ENCODE measurements at regions not wholly inside any gene's neighbourhood (a gene's known extent, or its start where the extent isn't known, plus 50 kb on each side); places are given as distances from the start of the nearest gene placed in this dataset.

DNA sequence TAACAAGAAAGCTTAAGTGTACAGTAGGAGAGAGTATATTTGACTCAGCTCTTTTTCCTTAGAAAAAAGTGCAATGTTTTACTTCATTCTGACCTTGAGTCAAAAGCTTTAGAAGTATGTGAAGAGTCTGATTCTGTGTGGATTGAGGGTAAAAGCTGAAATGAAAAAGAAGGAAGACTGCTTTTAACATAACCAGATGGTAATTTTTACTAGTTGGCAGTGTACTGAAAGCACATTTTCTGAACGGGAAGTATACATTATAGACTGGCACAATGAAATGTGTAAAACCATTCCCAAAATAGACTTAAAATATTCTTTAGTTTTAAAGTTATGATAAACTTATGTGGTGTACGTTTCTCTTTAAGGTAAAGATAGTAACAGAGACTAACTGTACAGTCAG lies 197.8 kb upstream of the ZNF717 start:
- Histone ChIP-seq H3K27ac (ENCODE audit: low read depth in 1 of 2, low read length in 2 of 2) (no peak overlapping the region), H3K4me2 (replicated peaks; ENCODE audit: extremely low read depth, low read length, poor library complexity, severe bottlenecking) (no peak overlapping the region), H3K4me1 (ENCODE audit: control insufficient read depth in 1 of 2, insufficient read depth in 2 of 2, low read length in 2 of 2) (no peaks in the 10 kb centered on the region), H3K79me2 (ENCODE audit: insufficient read depth, low read length) (no peaks in the 10 kb centered on the region), H3K4me3 (replicated peaks in 1 of 3; ENCODE audit: low read depth in 2 of 3, low read length in 3 of 3) (no peak overlapping the region), H2AFZ (ENCODE audit: insufficient read depth, low read depth, low read length, poor library complexity, severe bottlenecking) (no peak overlapping the region), H3K9me3 (replicated peaks in 1 of 2; ENCODE audit: control insufficient read depth in 1 of 2, insufficient read depth in 1 of 2, low read length in 2 of 2) (no peaks in the 10 kb centered on the region), H3K27me3 (ENCODE audit: control insufficient read depth in 2 of 2, insufficient read depth in 2 of 2, low read length in 2 of 2) (no peaks in the 10 kb centered on the region), H4K20me1 (ENCODE audit: insufficient read depth, low read length) (no peaks in the 10 kb centered on the region), H3K36me3 (replicated peaks in 1 of 2; ENCODE audit: control insufficient read depth in 1 of 2, insufficient read depth in 2 of 2, low read length in 2 of 2) (no peaks in the 10 kb centered on the region), H3K9ac (ENCODE audit: insufficient read depth, low read length, poor library complexity, severe bottlenecking) (no peak overlapping the region)
- Mint-ChIP-seq H3K9me3 (peaks cover 0 to 1% (median 0%) of the 10 kb centered on the region in 7 donors), H3K4me1 (no peaks in the 10 kb centered on the region), H3K4me3 (no peak overlapping the region), H3K36me3 (no peaks in the 10 kb centered on the region), H3K27ac (no peak overlapping the region), H3K27me3 (ENCODE audit: low read depth in 3 of 3) (no peaks in the 10 kb centered on the region)
- no CpG with 5 or more reads among the region's 2 CpGs for WGBS (ENCODE audit: insufficient coverage)
- TF ChIP-seq, protein P1, sequence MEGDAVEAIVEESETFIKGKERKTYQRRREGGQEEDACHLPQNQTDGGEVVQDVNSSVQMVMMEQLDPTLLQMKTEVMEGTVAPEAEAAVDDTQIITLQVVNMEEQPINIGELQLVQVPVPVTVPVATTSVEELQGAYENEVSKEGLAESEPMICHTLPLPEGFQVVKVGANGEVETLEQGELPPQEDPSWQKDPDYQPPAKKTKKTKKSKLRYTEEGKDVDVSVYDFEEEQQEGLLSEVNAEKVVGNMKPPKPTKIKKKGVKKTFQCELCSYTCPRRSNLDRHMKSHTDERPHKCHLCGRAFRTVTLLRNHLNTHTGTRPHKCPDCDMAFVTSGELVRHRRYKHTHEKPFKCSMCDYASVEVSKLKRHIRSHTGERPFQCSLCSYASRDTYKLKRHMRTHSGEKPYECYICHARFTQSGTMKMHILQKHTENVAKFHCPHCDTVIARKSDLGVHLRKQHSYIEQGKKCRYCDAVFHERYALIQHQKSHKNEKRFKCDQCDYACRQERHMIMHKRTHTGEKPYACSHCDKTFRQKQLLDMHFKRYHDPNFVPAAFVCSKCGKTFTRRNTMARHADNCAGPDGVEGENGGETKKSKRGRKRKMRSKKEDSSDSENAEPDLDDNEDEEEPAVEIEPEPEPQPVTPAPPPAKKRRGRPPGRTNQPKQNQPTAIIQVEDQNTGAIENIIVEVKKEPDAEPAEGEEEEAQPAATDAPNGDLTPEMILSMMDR (IDR thresholded peaks at IDR 0.05) = no peak
- intact Hi-C loops (cut with micrococcal nuclease) = no loop called here
- no peak for DNase-seq

DNA sequence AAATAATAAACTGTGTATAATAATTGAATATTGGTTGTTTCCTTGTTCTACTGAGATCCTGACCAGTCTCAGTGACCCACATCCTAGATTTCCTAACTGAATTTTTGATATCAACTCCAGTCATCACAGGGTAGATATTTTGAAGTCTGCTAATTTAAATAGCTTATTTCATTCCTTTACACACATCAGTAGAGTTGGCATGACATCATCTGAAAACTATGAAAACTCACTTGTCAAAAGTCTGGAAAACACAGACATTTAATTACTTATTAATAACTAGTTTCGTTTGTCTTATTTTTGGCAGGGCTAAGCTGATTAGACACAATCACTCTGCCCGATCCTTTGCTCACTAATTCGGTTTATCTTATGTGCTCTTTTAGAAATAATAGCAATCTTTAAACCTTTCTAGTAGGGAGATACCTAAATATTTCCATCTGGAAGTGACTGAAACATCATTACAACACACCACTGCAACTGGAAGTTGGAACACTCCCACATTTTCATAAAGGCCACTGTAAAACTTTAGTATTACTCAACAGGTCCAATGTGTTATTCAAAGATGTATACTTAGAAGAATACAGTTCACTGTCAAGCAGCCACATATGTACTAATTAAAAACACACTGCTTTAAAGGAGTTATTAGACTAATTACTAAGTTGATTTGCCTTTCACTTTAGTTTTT lies 198.4 kb upstream of the ZNF717 start:
- H3K4me3 Mint-ChIP-seq = no peak overlapping the region
- H3K4me1 Mint-ChIP-seq = no peaks in the 10 kb centered on the region
- TF ChIP-seq, protein P1 (IDR thresholded peaks at IDR 0.05) = no peak
- no peaks in the 10 kb centered on the region for H3K36me3 ChIP-seq (replicated peaks in 1 of 2; ENCODE audit: control insufficient read depth in 1 of 2, insufficient read depth in 2 of 2, low read length in 2 of 2)
- H2AFZ ChIP-seq (ENCODE audit: insufficient read depth, low read depth, low read length, poor library complexity, severe bottlenecking) = no peak overlapping the region
- H3K79me2 ChIP-seq (ENCODE audit: insufficient read depth, low read length) = no peaks in the 10 kb centered on the region
- WGBS (ENCODE audit: insufficient coverage) = no CpG with 5 or more reads among the region's 3 CpGs
- no peak overlapping the region for H3K27ac Mint-ChIP-seq
- no peaks in the 10 kb centered on the region for H3K27me3 ChIP-seq (ENCODE audit: control insufficient read depth in 2 of 2, insufficient read depth in 2 of 2, low read length in 2 of 2)
- intact Hi-C loops (cut with micrococcal nuclease) = no loop called here
- H3K27me3 Mint-ChIP-seq (ENCODE audit: low read depth in 3 of 3) = no peaks in the 10 kb centered on the region
- DNase-seq = no peak
- no peak overlapping the region for H3K4me3 ChIP-seq (replicated peaks in 1 of 3; ENCODE audit: low read depth in 2 of 3, low read length in 3 of 3)
- no peaks in the 10 kb centered on the region for H3K36me3 Mint-ChIP-seq
- no peak overlapping the region for H3K4me2 ChIP-seq (replicated peaks; ENCODE audit: extremely low read depth, low read length, poor library complexity, severe bottlenecking)
- no peak overlapping the region for H3K27ac ChIP-seq (ENCODE audit: low read depth in 1 of 2, low read length in 2 of 2)
- no peak overlapping the region for H3K9ac ChIP-seq (ENCODE audit: insufficient read depth, low read length, poor library complexity, severe bottlenecking)
- no peaks in the 10 kb centered on the region for H4K20me1 ChIP-seq (ENCODE audit: insufficient read depth, low read length)
- H3K4me1 ChIP-seq (ENCODE audit: control insufficient read depth in 1 of 2, insufficient read depth in 2 of 2, low read length in 2 of 2) = no peaks in the 10 kb centered on the region
- no peaks in the 10 kb centered on the region for H3K9me3 ChIP-seq (replicated peaks in 1 of 2; ENCODE audit: control insufficient read depth in 1 of 2, insufficient read depth in 1 of 2, low read length in 2 of 2)
- H3K9me3 Mint-ChIP-seq = peaks cover 0 to 1% (median 0%) of the 10 kb centered on the region in 7 donors
